GM21526 (cell line): ENCODE measurements at regions not wholly inside any gene's neighbourhood (a gene's known extent, or its start where the extent isn't known, plus 50 kb on each side); places are given as distances from the start of the nearest gene placed in this dataset.

ENCODE experiments used
- ATAC-seq: cut with Tn5 transposase; IDR thresholded peaks from one replicate; pipeline ENCODE4 v1.9.1; 2021; ENCODE audit warnings: moderate library complexity; ENCODE audit not compliant: unreplicated experiment, low FRiP score

GRCh38 chr4:153034681-153035080 is 98.6 kb downstream of the FHDC1 start:
- no peak for ATAC-seq

GRCh38 chr4:153036931-153037482 is 100.9 kb downstream of the FHDC1 start:
- ATAC-seq = no peak

- ATAC-seq = no peak
These were observed 102.6 kb downstream of the FHDC1 start for GRCh38 chr4:153038623-153039311.

GRCh38 chr4:153039542-153040185 is 103.5 kb downstream of the FHDC1 start:
- no peak for ATAC-seq

- ATAC-seq = no peak
These were observed 104.6 kb downstream of the FHDC1 start for GRCh38 chr4:153040677-153041076.

GRCh38 chr4:153044036-153044435 is 107.9 kb downstream of the FHDC1 start:
- ATAC-seq = no peak

GRCh38 chr4:153045111-153045982 is 109.2 kb downstream of the FHDC1 start:
- no peak for ATAC-seq

- ATAC-seq = no peak
These were observed 122.5 kb downstream of the FHDC1 start for GRCh38 chr4:153058671-153059060.

GRCh38 chr4:153060196-153060595 is 124.1 kb downstream of the FHDC1 start:
- ATAC-seq = no peak

- no peak for ATAC-seq
These were observed 125.8 kb downstream of the FHDC1 start for GRCh38 chr4:153061971-153062370.

GRCh38 chr4:153062652-153063168 is 126.6 kb downstream of the FHDC1 start:
- ATAC-seq = no peak

- ATAC-seq = no peak
These were observed 127.4 kb downstream of the FHDC1 start for GRCh38 chr4:153063490-153063889.

GRCh38 chr4:153064571-153064970 is 128.4 kb downstream of the FHDC1 start:
- no peak for ATAC-seq

GRCh38 chr4:153065276-153065675 is 129.2 kb downstream of the FHDC1 start:
- no peak for ATAC-seq

- ATAC-seq = no peak
These were observed 131.3 kb downstream of the FHDC1 start for GRCh38 chr4:153067376-153067775.

GRCh38 chr4:153068751-153069150 is 132.6 kb downstream of the FHDC1 start:
- ATAC-seq = no peak

- ATAC-seq = no peak
These were observed 132.2 kb upstream of the TRIM2 start for GRCh38 chr4:153071958-153072598.

GRCh38 chr4:153072661-153073060 is 131.6 kb upstream of the TRIM2 start:
- ATAC-seq = no peak

- ATAC-seq = no peak
These were observed 129.8 kb upstream of the TRIM2 start for GRCh38 chr4:153074486-153074885.

- no peak for ATAC-seq
These were observed 129.2 kb upstream of the TRIM2 start for GRCh38 chr4:153074936-153075630.
